DMS 273 (cell line): ENCODE measurements at regions not wholly inside any gene's neighbourhood (a gene's known extent, or its start where the extent isn't known, plus 50 kb on each side); places are given as distances from the start of the nearest gene placed in this dataset.
A peak's percentile ranks its signal among the peaks of the same experiment; 100 is the strongest.
"Not testable (repeated sequence)": the region's sequence is repeated elsewhere in the genome, so short reads cannot be mapped to it uniquely, and the experiment has no call there.

Source experiments
- DNase-seq: peaks from one replicate; lab custom pipeline; 2025; ENCODE audit not compliant: unreplicated experiment; lab: John Stamatoyannopoulos, UW

GRCh38 chr14:65153101-65153500, 50.8 kb upstream of the MAX start:
- peak; percentile 95 for DNase-seq

- peak; percentile 52 for DNase-seq
Observed at GRCh38 chr14:65156568-65157366, 54.5 kb upstream of the MAX start.

- no peak for DNase-seq
Observed at GRCh38 chr14:65159281-65160062, 57.2 kb upstream of the MAX start.

- no peak for DNase-seq
Observed at GRCh38 chr14:65160091-65160490, 57.8 kb upstream of the MAX start.

DNA sequence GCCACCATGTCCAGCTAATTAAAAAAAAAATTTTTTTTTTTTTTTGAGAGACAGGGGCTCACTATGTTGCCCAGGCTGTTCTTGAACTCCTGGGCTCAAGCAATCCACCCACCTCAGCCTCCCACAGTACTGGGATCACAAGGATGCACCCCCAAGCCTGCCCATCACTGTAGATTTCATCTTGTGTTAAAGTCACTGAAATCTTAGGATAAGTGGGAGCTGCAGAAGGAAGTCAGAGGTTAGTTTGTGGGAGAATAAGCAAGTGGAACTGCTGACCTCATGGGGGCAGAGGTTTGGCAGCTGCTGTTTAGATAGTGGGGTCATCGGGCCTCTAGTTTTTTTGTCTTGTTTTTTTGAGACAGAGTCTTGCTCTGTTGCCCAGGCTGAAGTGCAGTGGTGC, 59.7 kb upstream of the MAX start:
- DNase-seq, result no peak

DNA sequence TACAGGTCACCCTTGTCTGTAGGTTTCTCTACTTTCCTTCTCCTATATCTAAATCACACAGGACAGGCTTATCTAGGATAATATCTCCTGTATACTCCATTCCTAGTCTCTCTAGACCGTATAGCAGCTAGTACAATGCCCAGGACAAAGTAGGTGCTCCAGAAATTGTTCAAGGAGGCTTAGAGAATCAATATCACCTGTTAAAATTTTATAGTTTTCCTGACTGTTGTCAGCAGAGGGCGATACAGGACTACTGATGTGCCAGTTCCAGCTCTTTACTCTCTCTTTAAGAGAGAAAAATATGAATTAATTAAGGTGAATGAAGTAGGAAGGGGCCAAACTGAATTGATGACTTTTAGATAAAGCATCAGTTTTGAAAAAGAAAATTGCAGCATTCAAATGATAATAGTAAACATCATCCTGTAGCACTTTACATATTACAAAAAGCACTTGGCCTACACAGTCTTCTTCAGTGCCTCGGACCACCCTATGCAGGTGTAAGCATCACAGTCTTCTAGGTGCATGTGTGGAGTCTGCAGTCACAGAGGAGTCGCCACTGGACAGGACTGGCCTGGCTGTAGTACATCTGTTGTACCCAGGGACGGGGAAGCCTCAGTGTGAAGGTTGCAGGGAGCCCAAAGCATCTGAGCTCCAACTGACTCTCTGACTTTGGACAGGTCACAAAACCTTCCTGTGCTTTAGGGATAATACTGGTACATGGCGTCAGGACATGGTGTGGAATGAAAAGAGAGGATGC, 61.9 kb upstream of the MAX start:
- peak; percentile 76 for DNase-seq

- DNase-seq, result no peak
Observed at GRCh38 chr14:65164825-65165135, 62.5 kb upstream of the MAX start.

DNA sequence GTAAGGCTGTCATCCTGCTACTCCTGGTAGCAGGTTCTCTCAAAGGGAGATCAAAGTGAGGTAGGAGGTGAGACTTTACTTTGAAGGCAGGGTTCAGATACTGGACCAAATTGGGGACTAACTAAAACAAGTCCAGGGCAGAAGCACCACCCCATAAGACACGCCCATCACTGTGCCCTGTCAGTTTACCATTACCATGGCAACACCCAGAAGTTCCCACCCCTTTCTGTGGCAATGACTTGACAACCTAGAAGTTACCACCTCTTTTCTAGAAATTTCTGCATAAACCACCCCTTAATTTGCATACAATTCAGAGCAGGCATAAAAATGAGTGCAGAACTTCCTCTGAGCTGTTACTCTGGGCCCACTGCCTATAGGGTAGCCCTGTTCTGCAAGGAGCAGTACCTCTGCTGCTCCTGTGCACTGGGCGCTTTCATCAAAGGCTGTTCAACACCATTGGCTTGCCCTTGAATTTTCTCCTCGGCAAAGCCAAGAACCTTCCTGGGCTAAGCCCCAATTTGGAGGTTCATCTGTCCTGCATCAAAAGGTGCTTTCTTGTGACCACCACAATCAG, 64.8 kb upstream of the MAX start:
- DNase-seq, result no peak

GRCh38 chr14:65168840-65169239, 66.5 kb upstream of the MAX start:
- DNase-seq, result peak; percentile 48

- no peak for DNase-seq
Observed at GRCh38 chr14:65169351-65169750, 67.0 kb upstream of the MAX start.

DNA sequence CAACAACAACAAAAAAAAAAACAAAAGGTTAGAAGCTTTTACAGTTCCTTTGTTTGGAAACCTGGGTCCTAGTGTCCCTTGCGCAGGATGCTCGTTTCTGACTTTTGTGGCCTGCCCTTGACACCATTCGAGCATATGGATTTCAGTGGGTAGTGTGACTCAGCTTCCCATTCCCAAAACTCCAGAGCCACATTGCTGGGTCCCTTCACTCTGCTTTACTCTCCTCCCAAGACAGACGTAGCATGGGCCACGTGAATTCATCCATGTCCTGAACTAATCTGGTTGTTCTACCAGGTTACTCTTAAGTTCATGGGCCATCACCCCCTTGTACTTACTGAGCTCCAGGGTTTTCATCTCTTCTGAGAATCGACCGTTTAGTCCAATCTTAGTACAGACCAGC, 68.0 kb upstream of the MAX start:
- DNase-seq, result no peak

DNA sequence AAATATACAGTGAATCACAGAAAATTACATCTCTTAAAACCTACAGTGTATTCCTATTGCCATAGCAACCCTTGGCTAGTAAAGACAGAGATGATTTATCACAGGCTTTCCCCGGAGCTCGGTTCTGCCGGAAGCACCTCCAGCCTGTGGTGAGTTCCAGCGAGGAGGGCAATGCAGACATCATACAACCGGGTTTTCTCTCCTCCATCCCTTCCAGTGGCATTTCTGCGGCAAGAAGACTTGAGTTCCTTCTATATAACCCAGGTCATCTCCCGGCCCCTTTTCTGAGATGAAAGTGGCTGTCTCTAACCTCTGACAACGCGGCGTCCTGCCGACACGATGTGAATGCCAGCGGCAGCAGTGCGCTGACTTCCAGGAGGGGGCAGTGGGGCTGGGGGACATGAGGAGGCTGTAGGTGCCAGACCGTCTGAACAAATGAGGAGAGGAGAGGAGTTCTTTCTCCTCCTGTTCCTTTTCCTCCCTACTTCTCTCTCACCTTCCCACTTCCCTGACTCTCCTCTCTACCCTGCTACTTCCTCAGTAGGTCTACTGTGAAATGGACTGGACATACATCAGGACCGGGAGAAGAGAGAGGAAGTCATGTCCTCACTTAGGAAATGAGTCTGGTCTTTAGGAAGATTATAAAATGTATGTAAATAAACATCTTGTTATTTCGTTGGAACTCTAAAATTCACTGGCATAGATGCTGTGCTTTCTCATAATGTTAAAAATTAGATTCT, 68.6 kb upstream of the MAX start:
- DNase-seq, result no peak

- no peak for DNase-seq
Observed at GRCh38 chr14:65173973-65174693, 71.8 kb upstream of the MAX start.

GRCh38 chr14:65174783-65175182, 72.5 kb upstream of the MAX start:
- DNase-seq, result no peak

DNA sequence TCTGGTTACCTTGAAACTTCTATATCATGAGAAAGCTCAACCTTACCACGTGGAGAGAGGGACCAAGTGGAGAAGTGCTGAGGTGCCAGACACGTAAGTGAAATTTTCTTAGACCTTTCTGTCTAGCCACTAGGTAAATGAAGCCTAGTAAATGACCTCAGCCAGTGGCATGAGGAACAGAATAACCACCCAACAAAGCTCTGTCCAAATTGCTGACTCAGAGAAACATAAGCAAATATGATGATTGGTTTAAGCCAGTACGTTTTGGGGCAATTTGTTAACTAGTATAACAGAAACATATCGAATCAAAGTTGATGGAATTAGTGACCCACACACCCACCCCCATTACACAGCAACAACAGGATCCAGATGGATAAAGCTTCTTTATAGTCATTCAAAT, 75.2 kb upstream of the MAX start:
- DNase-seq, result no peak

DNA sequence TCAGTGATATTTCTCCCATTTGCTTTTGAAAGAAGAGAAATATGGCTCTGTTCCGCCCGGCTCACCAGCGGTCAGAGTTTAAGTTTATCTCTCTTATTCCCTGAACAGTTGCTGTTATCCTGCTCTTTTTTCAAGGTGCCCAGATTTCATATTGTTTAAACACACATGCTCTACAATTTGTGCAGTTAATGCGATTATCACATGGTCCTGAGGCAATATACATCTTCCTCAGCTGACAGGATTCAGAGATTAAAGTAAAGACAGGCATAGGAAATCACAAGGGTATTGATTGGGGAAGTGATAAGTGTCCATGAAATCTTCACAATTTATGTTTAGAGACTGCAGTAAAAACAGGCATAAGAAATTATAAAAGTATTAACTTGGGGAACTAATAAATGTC, 76.9 kb upstream of the MAX start:
- DNase-seq, result not testable (repeated sequence)

DNA sequence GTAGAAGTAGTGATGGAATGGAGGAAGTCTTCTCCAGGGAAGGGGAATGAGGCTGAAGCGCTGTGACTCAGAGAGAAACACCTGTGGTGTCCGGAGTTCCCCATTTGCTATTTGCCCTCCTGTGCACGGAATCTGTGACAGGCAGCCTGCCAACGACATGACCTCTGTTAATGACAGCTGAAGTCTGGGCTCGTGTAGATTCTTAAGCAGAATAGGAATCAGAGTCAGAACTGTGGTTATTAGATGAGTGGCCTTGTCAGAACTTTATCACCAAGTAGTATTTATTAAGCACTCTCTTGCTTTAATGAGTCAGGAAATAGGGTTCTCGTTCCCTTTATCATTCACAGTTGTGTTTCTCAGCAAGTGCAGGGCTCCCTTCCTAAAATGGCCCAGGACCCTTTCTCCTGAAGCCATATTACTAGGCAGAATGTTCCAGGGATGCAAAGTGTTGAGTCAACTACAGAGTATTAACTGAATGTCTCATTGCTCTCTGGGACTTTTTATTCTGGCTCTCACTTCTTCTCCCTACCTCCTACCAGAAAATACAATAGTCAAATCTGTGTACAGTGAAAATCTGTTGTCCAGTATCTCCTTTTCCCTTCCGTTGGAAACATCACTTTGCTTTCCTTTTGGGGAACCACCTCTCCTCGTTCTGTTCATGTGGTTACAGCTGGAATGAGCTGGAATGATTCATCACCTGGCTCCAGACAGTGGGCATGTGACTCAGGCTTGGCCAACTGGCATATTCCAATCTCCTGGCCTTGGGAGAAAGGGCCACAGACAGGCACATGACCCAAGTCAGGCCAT, 77.8 kb upstream of the MAX start:
- peak; percentile 14 for DNase-seq

GRCh38 chr14:65180725-65181025, 78.4 kb upstream of the MAX start:
- no peak for DNase-seq

DNA sequence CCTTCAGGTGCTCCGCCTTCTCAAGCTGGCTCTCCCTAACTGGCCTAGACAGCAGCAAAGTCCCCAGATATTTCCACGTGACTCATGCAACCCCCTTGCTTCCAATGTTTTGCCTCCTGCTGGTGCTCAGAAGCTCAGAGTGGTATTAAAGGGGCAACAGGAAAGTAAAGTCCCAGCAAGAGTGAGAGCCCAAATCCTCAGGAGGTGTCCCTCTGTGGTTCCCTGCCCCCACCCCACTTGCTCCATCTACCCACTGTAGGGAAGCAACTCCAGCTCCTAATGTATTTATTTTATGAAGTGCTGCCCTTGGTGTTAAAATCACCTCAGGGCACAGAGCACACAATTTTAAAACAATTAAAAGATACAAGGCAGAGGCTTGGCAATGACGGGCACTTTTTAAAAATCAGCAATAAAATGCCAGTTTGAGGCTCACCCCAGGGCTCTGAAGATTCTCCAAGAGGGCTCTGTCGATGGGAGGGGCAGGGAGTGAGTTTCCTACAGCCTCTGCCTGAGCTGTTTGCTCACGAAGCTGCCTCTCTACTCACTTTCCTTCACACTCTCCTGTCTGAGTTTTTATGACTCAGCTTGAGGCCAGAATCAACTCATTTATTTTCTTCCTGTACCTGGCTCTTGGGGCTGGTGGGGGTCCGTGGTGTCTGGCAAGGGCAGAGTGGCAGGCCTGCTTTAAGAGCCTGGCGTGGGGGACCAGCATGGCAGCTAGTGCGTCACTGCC, 81.9 kb upstream of the MAX start:
- DNase-seq, result no peak
